GM18502 (cell line): ENCODE measurements at regions not wholly inside any gene's neighbourhood (a gene's known extent, or its start where the extent isn't known, plus 50 kb on each side); places are given as distances from the start of the nearest gene placed in this dataset.

ENCODE experiments used
- ATAC-seq: cut with Tn5 transposase; IDR thresholded peaks from one replicate; pipeline ENCODE4 v1.9.1; 2021; ENCODE audit warnings: mild to moderate bottlenecking; ENCODE audit not compliant: unreplicated experiment, poor library complexity

DNA sequence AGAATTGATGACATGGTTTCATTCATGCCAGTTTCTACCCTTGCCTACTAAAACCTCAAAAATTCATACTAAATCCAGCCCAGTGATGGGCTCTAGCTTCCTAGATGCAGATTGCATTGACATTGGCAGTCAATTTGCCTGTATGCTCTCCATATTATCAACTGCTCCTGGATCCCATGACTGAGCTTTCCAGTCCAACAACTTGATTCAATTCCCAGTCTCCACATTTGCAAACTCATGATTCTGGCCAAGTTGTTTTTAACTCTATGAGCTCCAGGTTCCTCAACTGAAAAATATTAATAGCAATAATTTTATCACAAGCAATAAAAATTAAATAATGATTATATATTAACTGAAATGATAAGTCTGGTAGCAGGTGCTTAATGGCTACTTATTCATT is 51.0 kb upstream of the DSC1 start:
- ATAC-seq: no peak

DNA sequence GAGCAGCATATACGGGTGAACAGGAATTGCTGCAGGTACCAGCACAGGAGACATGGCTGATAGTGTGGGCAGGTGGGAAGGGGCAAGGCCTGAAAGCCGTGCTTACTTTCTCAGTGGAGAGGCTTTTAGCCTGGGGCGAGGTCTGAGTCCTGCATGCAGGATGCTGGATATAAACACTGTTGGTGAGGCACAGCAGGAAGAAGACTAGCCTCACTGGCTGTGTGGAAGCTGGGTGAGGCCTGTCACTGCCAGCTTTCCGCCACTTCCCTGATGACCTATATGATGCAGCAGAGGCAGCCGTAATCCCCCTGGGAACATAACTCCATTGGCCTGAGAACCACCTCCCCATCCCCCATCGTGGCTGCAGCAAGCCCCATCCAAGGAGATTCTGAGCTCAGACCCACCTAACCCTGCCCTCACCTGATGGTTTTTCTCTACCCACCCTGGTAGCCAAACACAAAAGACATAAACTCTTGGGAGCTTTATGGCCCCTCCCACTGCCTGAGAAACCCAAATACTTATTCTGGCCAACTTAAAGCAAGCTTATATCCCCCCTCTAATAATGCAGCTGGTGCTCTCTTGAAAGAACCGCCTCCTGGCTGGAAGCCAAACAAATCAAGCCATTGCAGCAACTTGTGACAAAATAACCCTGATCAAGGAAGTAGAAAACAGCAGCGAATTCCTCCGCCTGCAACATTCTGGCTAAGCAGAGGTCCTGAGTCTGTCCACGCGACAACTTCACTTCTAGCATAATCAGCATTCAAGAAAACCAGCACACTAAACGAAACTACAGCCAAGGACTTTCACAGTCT is 54.6 kb upstream of the DSC1 start:
- ATAC-seq: no peak

- ATAC-seq: no peak
Observed at GRCh38 chr18:31218671-31219383, 56.2 kb upstream of the DSC1 start.

DNA sequence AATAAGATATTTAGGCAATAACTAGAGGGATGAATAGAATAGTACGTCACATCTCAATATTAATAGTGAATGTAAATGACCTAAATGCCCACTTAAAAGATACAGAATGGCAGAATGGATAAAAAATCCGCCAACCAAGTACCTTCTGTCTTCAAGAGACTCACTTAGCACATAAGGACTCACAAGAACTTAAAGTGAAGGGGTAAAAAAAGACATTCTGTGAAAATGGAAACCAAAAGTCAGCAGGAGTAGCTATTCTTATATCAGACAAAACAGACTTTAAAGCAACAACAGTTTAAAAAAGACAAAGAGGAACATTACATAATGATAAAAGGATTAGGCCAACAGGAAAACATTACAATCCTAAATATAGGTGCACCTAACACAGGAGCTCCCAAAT is 56.7 kb upstream of the DSC1 start:
- no peak for ATAC-seq

GRCh38 chr18:31223371-31223770 is 60.7 kb upstream of the DSC1 start:
- no peak for ATAC-seq

DNA sequence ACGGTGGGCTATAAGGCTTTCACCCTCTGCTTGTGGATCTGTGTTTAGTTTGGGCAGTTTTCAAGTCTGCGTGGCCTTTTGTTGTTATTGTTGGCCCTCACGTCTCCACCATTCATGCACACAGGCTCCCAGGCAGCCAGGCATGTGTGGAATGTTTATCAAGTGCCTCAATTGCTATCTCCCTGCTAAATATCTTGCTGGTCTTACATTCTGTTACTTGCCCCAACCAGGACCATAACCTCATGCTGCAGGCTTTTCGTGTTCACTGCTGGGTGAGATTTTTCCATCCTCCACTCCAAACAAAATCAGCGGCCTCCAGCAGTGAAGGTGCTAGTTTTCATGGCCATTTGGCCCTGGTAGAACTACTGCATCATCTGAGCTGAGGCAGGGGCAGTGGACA is 63.0 kb upstream of the DSC1 start:
- ATAC-seq: no peak

DNA sequence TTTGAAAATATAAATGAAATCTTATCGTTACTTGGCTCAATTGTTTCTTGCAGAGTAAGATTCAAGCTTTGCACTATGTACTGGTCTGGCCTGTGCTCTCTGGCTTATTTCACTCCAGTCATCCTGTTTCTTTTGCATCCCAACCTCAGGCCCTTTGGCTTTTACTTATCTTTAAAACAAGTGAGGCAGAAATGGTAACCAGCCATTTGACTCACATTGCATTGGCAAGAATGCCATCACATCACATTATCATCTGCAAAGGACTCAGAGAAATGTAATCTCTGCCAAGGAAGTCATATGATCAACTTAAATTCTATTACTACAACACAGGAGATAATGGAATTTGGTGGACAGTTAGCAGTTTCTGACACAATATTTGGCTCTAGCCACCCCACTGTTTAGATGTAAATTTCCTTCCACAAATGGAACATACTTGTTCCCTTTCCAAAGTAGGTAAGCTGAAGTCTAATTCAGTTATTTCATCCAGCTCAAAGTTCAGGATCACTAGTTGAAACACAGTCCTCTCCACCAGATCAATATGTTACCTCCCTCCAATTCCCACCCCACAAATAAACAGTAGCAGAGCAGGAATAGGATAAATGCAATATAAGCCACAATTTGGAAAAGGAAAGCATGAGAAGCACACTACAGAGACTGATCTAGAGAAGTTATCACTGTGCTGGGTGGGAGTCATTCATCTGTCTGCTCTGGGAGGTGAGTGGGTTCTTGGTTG is 65.0 kb upstream of the DSC1 start:
- ATAC-seq: no peak

DNA sequence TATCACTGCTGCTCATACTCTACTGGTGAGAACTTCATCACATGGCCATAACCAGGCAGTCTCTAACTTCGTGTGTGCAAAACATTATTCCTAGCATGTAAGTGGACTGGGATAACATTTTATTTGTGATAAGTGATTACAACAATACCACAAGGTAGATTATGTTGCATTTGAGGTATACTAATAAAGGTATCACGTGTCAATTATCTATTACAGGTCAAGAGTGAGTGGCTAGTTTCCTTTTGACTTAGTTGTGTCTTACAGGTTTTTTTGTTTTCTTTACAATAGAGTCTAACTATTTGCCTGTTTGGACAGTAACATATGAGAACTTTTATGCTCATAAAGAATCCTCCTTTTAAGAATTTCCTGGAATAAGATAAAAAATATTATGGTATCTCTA is 67.2 kb upstream of the DSC1 start:
- ATAC-seq: peak; percentile 33

- peak; percentile 87 for ATAC-seq
Observed at GRCh38 chr18:31230495-31230894, 67.8 kb upstream of the DSC1 start.

GRCh38 chr18:31232013-31232412 is 69.4 kb upstream of the DSC1 start:
- no peak for ATAC-seq

DNA sequence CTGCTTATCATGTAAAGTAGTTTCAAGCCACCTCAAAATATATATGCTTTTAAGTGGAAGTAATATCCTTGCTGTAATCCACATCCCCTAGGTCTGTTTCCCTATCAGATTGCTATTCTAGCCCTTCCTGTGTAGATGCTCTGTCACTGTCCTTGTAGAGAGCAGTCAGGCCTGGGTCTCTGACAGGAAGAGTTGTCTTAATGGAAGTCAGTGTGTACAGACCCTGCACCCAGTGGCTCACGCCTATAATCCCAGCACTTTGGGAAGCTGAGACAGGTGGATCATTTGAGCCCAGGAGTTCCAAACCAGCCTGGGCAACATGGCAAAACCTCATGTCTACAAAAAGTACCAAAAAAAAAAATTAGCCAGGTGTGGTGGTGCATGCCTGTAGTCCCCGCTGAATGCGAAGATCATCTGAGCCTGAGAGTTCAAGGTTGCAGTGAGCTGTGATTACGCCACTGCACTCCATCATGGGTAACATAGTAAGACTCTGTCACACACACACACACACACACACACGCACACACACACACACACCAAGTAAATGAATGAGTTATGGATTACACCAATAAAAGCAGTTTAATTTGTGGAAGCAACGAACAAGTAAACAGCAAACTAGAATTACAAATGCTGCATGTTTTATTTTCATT is 70.2 kb upstream of the DSC1 start:
- no peak for ATAC-seq

GRCh38 chr18:31233621-31234275 is 71.1 kb upstream of the DSC1 start:
- no peak for ATAC-seq

DNA sequence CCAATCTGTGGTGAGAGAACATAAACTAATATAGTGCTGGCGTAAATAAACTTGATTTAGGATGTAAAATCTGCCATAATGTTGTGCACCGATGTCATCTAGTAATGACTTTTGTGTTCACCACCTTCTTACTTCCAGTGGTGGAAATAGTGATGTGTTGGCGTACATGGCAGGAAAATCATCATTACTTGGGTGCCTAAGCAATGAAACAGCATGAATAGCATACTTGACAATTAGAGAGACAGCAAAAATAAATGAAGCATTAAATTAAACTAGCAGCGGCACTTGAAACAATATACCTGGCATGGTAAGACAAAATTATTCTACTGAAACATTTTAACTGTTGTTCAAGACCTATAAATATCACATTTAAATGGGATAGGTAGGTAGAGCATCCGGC is 73.2 kb upstream of the DSC1 start:
- ATAC-seq: no peak

DNA sequence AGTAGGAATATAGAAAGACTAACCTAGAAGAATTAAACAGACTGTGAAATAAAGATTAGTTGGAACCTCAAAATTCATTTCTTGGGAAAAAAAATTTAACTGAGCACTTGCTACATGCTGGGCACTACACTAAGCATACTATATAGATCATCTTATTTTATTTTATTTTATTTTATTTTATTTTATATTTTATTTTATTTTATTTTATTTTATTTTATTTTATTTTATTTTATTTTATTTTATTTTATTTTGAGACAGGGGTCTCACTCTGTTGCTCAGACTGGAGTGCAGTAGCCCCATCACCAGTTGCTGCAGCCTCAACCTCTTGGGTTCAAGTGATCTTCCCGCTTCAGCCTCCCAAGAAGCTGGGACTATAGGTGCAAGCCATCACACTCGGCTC is 74.5 kb upstream of the DSC1 start:
- no peak for ATAC-seq

DNA sequence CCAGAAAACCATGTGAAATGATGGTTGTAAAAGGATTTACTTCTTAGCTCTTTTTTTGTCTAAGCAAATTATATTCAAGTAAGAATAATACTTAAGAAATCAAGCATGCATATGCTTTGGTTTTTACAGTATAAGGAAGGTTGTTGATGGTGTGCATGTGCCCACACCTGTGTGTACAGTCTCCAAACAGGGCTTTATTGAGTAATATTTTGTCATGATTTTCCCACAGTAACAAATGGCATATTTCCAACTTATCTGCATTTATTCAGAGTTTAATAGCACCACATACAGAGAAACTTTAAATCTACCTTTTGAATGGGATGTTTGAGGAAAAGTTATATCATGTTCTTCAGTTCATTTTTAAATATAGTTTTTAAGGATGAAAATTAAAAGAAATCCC is 76.5 kb upstream of the DSG1 start:
- no peak for ATAC-seq

DNA sequence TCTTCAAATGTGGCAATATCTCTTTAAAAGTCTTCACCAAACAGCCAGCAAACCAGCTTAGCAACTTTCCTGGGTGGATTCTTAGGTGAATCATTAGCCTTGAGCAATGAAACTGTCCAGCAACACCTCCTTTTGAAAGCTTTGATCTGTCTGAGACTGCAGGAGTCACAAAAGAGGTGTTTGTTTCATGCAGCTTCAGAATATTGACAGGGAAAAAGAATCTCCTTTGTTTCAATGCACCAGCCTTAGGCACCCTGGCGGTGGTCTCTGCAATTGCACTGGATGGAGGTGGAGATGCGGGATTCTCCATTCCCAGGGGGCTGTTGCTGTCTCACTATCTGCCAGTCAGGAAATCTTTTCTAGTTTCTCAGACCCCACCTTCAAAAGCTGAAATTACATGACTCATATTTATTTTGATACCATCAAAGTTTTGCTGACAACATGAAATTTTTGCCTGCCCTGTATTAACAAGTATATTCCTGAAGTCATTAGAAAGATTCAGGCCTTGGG is 76.0 kb upstream of the DSG1 start:
- ATAC-seq: no peak

GRCh38 chr18:31243740-31244512 is 74.0 kb upstream of the DSG1 start:
- ATAC-seq: no peak

GRCh38 chr18:31244771-31245394 is 73.1 kb upstream of the DSG1 start:
- no peak for ATAC-seq

GRCh38 chr18:31245820-31246219 is 72.1 kb upstream of the DSG1 start:
- ATAC-seq: no peak
